ENCODE measurements at regions not wholly inside any gene's neighbourhood (a gene's known extent, or its start where the extent isn't known, plus 50 kb on each side); places are given as distances from the start of the nearest gene placed in this dataset.
"Not testable (repeated sequence)": the region's sequence is repeated elsewhere in the genome, so short reads cannot be mapped to it uniquely, and the experiment has no call there.

- no peak for DNase-seq
These were observed 515.5 kb upstream of the AGA start for GRCh38 chr4:177957596-177958360.

- DNase-seq: no peak
These were observed 518.3 kb upstream of the AGA start for GRCh38 chr4:177960566-177960965.

GRCh38 chr4:177961761-177962380 lies 519.6 kb upstream of the AGA start:
- no peak for DNase-seq

GRCh38 chr4:177964061-177964460 lies 521.8 kb upstream of the AGA start:
- DNase-seq: no peak

GRCh38 chr4:177964693-177965168 lies 522.5 kb upstream of the AGA start:
- DNase-seq: no peak

- DNase-seq: no peak
These were observed 525.1 kb upstream of the AGA start for GRCh38 chr4:177967328-177967727.

- no peak for DNase-seq
These were observed 526.7 kb upstream of the AGA start for GRCh38 chr4:177968817-177969442.

GRCh38 chr4:177974461-177974860 lies 532.2 kb upstream of the AGA start:
- DNase-seq: no peak

GRCh38 chr4:177975315-177975987 lies 533.2 kb upstream of the AGA start:
- no peak for DNase-seq

- DNase-seq: no peak
These were observed 544.0 kb upstream of the AGA start for GRCh38 chr4:177986236-177986635.

GRCh38 chr4:177987896-177988295 lies 545.7 kb upstream of the AGA start:
- no peak for DNase-seq

- DNase-seq: no peak
These were observed 547.4 kb upstream of the AGA start for GRCh38 chr4:177989503-177990201.

GRCh38 chr4:178003098-178003657 lies 560.9 kb upstream of the AGA start:
- DNase-seq: no peak

GRCh38 chr4:178010596-178010995 lies 568.4 kb upstream of the AGA start:
- no peak for DNase-seq

- DNase-seq: not testable (repeated sequence)
These were observed 572.8 kb upstream of the AGA start for GRCh38 chr4:178015046-178015445.

- no peak for DNase-seq
These were observed 584.8 kb upstream of the AGA start for GRCh38 chr4:178026999-178027398.

- no peak for DNase-seq
These were observed 585.6 kb upstream of the AGA start for GRCh38 chr4:178027796-178028195.

GRCh38 chr4:178028481-178028880 lies 586.2 kb upstream of the AGA start:
- no peak for DNase-seq

- DNase-seq: no peak
These were observed 595.4 kb upstream of the AGA start for GRCh38 chr4:178037459-178038214.

GRCh38 chr4:178056996-178057395 lies 614.8 kb upstream of the AGA start:
- no peak for DNase-seq

GRCh38 chr4:178063568-178063967 lies 621.3 kb upstream of the AGA start:
- DNase-seq: no peak

Measured in NCI-H1436 treated with DMSO at 0.1 percent for 48 hours (cell line).